HEK293 (cell line): ENCODE measurements at regions not wholly inside any gene's neighbourhood (a gene's known extent, or its start where the extent isn't known, plus 50 kb on each side); places are given as distances from the start of the nearest gene placed in this dataset.

ENCODE experiments used
- CTCF ChIA-PET: fragments of 350-600 bp; formaldehyde crosslinking; extraction: SDS; loops from one replicate; lab custom pipeline; 2021; ENCODE audit warnings: antibody characterized with exemption; lab: Yijun Ruan, JAX
- POLR2A ChIA-PET: fragments of 300-600 bp; formaldehyde crosslinking; extraction: SDS; loops from one replicate; lab custom pipeline; 2020; ENCODE audit warnings: antibody characterized with exemption, inconsistent platforms; lab: Yijun Ruan, JAX
- H3K27ac ChIP-seq: fragments of 200-500 bp; sonication (Bioruptor generic); 2 replicates; pipeline ENCODE4 v1.5.1; 2014; ENCODE audit warnings: low read depth, low read length, control low read depth, inconsistent platforms; ENCODE audit errors: extremely low read depth
- H3K36me3 ChIP-seq, 2 experiments: fragments of 200-500 bp in 1 of 2; sonication (Bioruptor generic) in 1 of 2; 1 replicate in 1 of 2; 2 replicates in 1 of 2; pipeline ENCODE4 v1.5.1; 2014 to 2017; ENCODE audit warnings: inconsistent platforms in 2 of 2, low read length in 2 of 2; ENCODE audit not compliant: control insufficient read depth in 2 of 2, insufficient read depth in 1 of 2
- H3K4me1 ChIP-seq: fragments of 200-500 bp; sonication (Bioruptor generic); 2 replicates; pipeline ENCODE4 v1.5.1; 2014; ENCODE audit warnings: mild to moderate bottlenecking, low read length, inconsistent platforms; ENCODE audit not compliant: control insufficient read depth, insufficient read depth
- H3K4me3 ChIP-seq: 2 replicates; pipeline ENCODE4 v1.5.1; 2011; ENCODE audit warnings: low read depth, mild to moderate bottlenecking, control low read depth, low read length, moderate library complexity
- H3K9me3 ChIP-seq: fragments of 200-500 bp; sonication (Bioruptor generic); 2 replicates; pipeline ENCODE4 v1.5.1; 2014; ENCODE audit warnings: low read depth, low read length, inconsistent platforms; ENCODE audit not compliant: control insufficient read depth, insufficient read depth
- AEBP2 ChIP-seq: fragments of 450-650 bp; formaldehyde crosslinking; IDR thresholded peaks from 2 replicates; pipeline ENCODE4 v1.5.1; 2016; ENCODE audit warnings: missing biosample characterization, missing genetic modification characterization, borderline replicate concordance
- GLIS2 ChIP-seq: fragments of 450-650 bp; formaldehyde crosslinking; IDR thresholded peaks from 2 replicates; pipeline ENCODE4 v1.5.1; 2016; ENCODE audit warnings: missing biosample characterization, missing genetic modification characterization
- KLF9 ChIP-seq: fragments of 450-650 bp; formaldehyde crosslinking; IDR thresholded peaks from 2 replicates; pipeline ENCODE4 v1.5.1; 2016; ENCODE audit warnings: missing biosample characterization, missing genetic modification characterization, low read depth
- SETDB1 ChIP-seq: IDR thresholded peaks from one replicate; pipeline ENCODE4 v1.6.1; 2017; ENCODE audit warnings: mild to moderate bottlenecking, low read length, moderate library complexity, mixed read lengths; ENCODE audit not compliant: insufficient read length
- SP2 ChIP-seq: fragments of 450-650 bp; formaldehyde crosslinking; IDR thresholded peaks from 2 replicates; pipeline ENCODE4 v1.5.1; 2016; ENCODE audit warnings: missing biosample characterization, missing genetic modification characterization
- ZBTB10 ChIP-seq: fragments of 450-650 bp; formaldehyde crosslinking; IDR thresholded peaks from 2 replicates; pipeline ENCODE4 v1.5.1; 2016; ENCODE audit warnings: missing biosample characterization, missing genetic modification characterization
- ZBTB17 ChIP-seq: fragments of 450-650 bp; formaldehyde crosslinking; IDR thresholded peaks from 2 replicates; pipeline ENCODE4 v1.5.1; 2016; ENCODE audit warnings: missing biosample characterization, missing genetic modification characterization
- ZBTB6 ChIP-seq: fragments of 450-650 bp; formaldehyde crosslinking; IDR thresholded peaks from 2 replicates; pipeline ENCODE4 v1.5.1; 2017; ENCODE audit warnings: missing biosample characterization, missing genetic modification characterization
- ZNF112 ChIP-seq: fragments of 450-650 bp; formaldehyde crosslinking; IDR thresholded peaks from 2 replicates; pipeline ENCODE4 v1.5.0; 2017; ENCODE audit warnings: missing biosample characterization, missing genetic modification characterization
- ZNF140 ChIP-seq: fragments of 450-650 bp; formaldehyde crosslinking; IDR thresholded peaks from 2 replicates; pipeline ENCODE4 v1.5.1; 2016; ENCODE audit warnings: missing biosample characterization, missing genetic modification characterization
- ZNF155 ChIP-seq: fragments of 450-650 bp; formaldehyde crosslinking; IDR thresholded peaks from 2 replicates; pipeline ENCODE4 v1.5.1; 2016; ENCODE audit warnings: missing biosample characterization, missing genetic modification characterization
- ZNF239 ChIP-seq: fragments of 450-650 bp; formaldehyde crosslinking; IDR thresholded peaks from 2 replicates; pipeline ENCODE4 v1.5.1; 2016; ENCODE audit warnings: missing biosample characterization, missing genetic modification characterization
- ZNF26 ChIP-seq: fragments of 450-650 bp; formaldehyde crosslinking; IDR thresholded peaks from 2 replicates; pipeline ENCODE4 v1.5.1; 2016; ENCODE audit warnings: missing biosample characterization, missing genetic modification characterization
- ZNF416 ChIP-seq: fragments of 450-650 bp; formaldehyde crosslinking; IDR thresholded peaks from 2 replicates; pipeline ENCODE4 v1.5.1; 2016; ENCODE audit warnings: missing biosample characterization, missing genetic modification characterization
- ZNF473 ChIP-seq: fragments of 450-650 bp; formaldehyde crosslinking; IDR thresholded peaks from 2 replicates; pipeline ENCODE4 v1.5.1; 2017; ENCODE audit warnings: missing biosample characterization, missing genetic modification characterization
- ZNF529 ChIP-seq: fragments of 450-650 bp; formaldehyde crosslinking; IDR thresholded peaks from 2 replicates; pipeline ENCODE4 v1.5.1; 2017; ENCODE audit warnings: missing genetic modification characterization, missing biosample characterization; ENCODE audit not compliant: insufficient replicate concordance
- ZNF548 ChIP-seq: fragments of 450-650 bp; formaldehyde crosslinking; IDR thresholded peaks from 2 replicates; pipeline ENCODE4 v1.5.1; 2016; ENCODE audit warnings: missing biosample characterization, missing genetic modification characterization
- ZNF561 ChIP-seq: fragments of 450-650 bp; IDR thresholded peaks from 2 replicates; pipeline ENCODE4 v1.5.1; 2018; ENCODE audit warnings: missing biosample characterization, missing genetic modification characterization, borderline replicate concordance
- ZNF623 ChIP-seq: fragments of 450-650 bp; formaldehyde crosslinking; IDR thresholded peaks from 2 replicates; pipeline ENCODE4 v1.5.1; 2016; ENCODE audit warnings: missing biosample characterization, missing genetic modification characterization
- ZNF639 ChIP-seq: fragments of 450-650 bp; formaldehyde crosslinking; IDR thresholded peaks from 2 replicates; pipeline ENCODE4 v1.5.1; 2016; ENCODE audit warnings: missing biosample characterization, missing genetic modification characterization
- ZNF654 ChIP-seq: fragments of 450-650 bp; formaldehyde crosslinking; IDR thresholded peaks from 2 replicates; pipeline ENCODE4 v1.5.1; 2016; ENCODE audit warnings: low read depth, missing biosample characterization, missing genetic modification characterization
- ZNF777 ChIP-seq: fragments of 450-650 bp; formaldehyde crosslinking; IDR thresholded peaks from 2 replicates; pipeline ENCODE4 v1.5.1; 2017; ENCODE audit warnings: missing biosample characterization, missing genetic modification characterization, borderline replicate concordance
- ZNF843 ChIP-seq: fragments of 450-650 bp; formaldehyde crosslinking; IDR thresholded peaks from 2 replicates; pipeline ENCODE4 v1.5.1; 2016; ENCODE audit warnings: missing biosample characterization, missing genetic modification characterization
- ZSCAN18 ChIP-seq: fragments of 450-650 bp; formaldehyde crosslinking; IDR thresholded peaks from 2 replicates; pipeline ENCODE4 v1.5.1; 2016; ENCODE audit warnings: missing biosample characterization, missing genetic modification characterization

- H3K4me3 ChIP-seq: no peak overlapping the region
- H3K36me3 ChIP-seq: no peaks in the 10 kb centered on the region
- H3K27ac ChIP-seq: no peak overlapping the region
- H3K4me1 ChIP-seq: no peaks in the 10 kb centered on the region
- CTCF ChIA-PET: no interaction called here
- TF ChIP-seq ZNF112 (tag by site-specific recombination) (no peak), ZBTB6 (tag by site-specific recombination) (no peak), ZNF843 (tag by site-specific recombination) (no peak), ZNF26 (no peak), ZNF777 (tag by site-specific recombination) (no peak), GLIS2 (tag by site-specific recombination) (no peak), ZBTB17 (tag by site-specific recombination) (no peak), ZNF654 (tag by site-specific recombination) (no peak)
- H3K9me3 ChIP-seq: no peaks in the 10 kb centered on the region
- POLR2A ChIA-PET: no interaction called here
Measured at GRCh38 chrX:18026166-18026565, 165.1 kb upstream of the RAI2 start.

GRCh38 chrX:18017411-18017810 is 156.3 kb upstream of the RAI2 start:
- no peaks in the 10 kb centered on the region for H3K9me3 ChIP-seq
- H3K27ac ChIP-seq: no peak overlapping the region

GRCh38 chrX:18016941-18017340 is 155.8 kb upstream of the RAI2 start:
- no peaks in the 10 kb centered on the region for H3K36me3 ChIP-seq
- CTCF ChIA-PET: interaction anchor here (0.7 to 0.9 kb wide), 3 partner anchors 22 to 203 kb away, joined by 3 to 4 read pairs (median 3); no protein-coding TSS in a partner anchor
- no peak overlapping the region for H3K27ac ChIP-seq
- H3K4me3 ChIP-seq: no peak overlapping the region
- POLR2A ChIA-PET: no interaction called here
- H3K4me1 ChIP-seq: no peaks in the 10 kb centered on the region
- H3K9me3 ChIP-seq: no peaks in the 10 kb centered on the region
- TF ChIP-seq KLF9 (tag by site-specific recombination) (no peak), ZSCAN18 (tag by site-specific recombination) (no peak), ZNF239 (tag by site-specific recombination) (no peak), ZBTB10 (tag by site-specific recombination) (no peak)

More at GRCh38 chrX:18017411-18017810, 156.3 kb upstream of the RAI2 start:
- no peaks in the 10 kb centered on the region for H3K4me1 ChIP-seq
- TF ChIP-seq ZNF155: no peak
- TF ChIP-seq ZNF416 (tag by site-specific recombination): no peak
- TF ChIP-seq ZNF529 (tag by site-specific recombination): no peak
- TF ChIP-seq SP2 (tag by site-specific recombination): no peak
- TF ChIP-seq AEBP2: no peak
- TF ChIP-seq ZNF473 (tag by site-specific recombination): no peak
- TF ChIP-seq ZNF639 (tag by site-specific recombination): no peak
- no peak for TF ChIP-seq ZNF140
- no peak for TF ChIP-seq ZNF561
- TF ChIP-seq ZNF623: no peak
- TF ChIP-seq SETDB1: no peak
- TF ChIP-seq ZNF548 (tag by site-specific recombination): no peak
- TF ChIP-seq, all 188 proteins: peak for 0
- POLR2A ChIA-PET: no interaction called here
- CTCF ChIA-PET: interaction anchor here (0.7 to 0.9 kb wide), 2 partner anchors 22 to 43 kb away, joined by 3 read pairs; no protein-coding TSS in a partner anchor
- H3K36me3 ChIP-seq: no peaks in the 10 kb centered on the region
- no peak overlapping the region for H3K4me3 ChIP-seq
